ENCODE measurements at regions not wholly inside any gene's neighbourhood (a gene's known extent, or its start where the extent isn't known, plus 50 kb on each side); places are given as distances from the start of the nearest gene placed in this dataset.
"Not testable (repeated sequence)": the region's sequence is repeated elsewhere in the genome, so short reads cannot be mapped to it uniquely, and the experiment has no call there.

DNA sequence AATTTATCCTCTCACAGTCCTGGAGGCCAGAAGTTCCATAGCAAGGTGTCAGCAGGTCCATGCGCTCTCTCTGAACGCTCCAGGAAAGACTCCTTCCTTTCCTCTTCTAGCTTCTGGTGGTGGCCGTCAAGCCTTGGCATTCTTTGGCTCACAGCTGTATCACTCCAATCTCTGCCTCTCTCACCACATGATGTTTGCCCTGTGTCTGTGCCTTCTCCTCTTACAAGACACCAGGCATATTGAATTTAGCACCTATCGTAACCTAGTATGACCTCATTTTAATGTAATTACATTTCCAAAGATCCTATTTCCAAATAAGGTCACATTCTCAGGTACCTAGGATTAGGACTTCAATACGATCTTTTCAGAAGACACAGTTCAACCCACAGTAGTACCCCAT lies 428.5 kb downstream of the CD83 start:
- no peak for DNase-seq

DNA sequence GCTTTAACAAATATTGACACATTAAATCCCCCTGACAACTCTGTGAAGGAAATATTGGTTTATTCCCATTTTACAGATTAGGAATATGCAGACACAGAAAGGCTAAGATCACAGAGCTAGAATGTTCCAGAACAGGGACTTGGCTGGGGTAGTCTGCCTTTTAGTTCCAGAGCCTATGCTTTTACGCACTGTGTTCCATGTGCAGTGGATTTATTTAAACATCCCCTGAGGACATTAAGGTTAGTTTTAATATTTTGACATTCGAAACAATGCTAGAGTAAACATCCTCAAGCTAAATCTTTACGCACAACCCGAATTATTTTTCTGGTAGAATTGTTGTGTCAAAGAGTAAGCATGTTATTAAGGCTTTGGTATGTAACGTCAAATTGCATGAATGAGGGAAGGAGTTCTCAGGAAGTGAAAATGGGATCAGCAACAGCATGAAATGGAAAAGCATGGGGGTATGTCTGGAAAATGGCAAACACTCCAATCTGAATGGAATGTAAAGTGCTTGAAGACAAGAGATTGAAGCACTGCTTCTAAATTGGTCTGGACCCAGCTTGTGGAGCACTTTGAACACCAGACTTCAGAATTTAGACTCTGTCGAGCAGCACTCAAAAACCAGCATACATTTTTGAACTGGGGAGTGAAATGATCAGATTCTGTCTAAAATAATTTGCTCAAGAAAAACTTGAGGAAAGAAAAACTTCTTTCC lies 429.9 kb downstream of the CD83 start:
- DNase-seq: no peak

- no peak for DNase-seq
These were observed 431.8 kb downstream of the CD83 start for GRCh38 chr6:14549304-14549770.

- DNase-seq: no peak
These were observed 432.3 kb downstream of the CD83 start for GRCh38 chr6:14549871-14550270.

- DNase-seq: no peak
These were observed 432.8 kb downstream of the CD83 start for GRCh38 chr6:14550410-14550809.

GRCh38 chr6:14550822-14551221 lies 433.2 kb downstream of the CD83 start:
- no peak for DNase-seq

GRCh38 chr6:14551601-14552000 lies 434.0 kb downstream of the CD83 start:
- DNase-seq: not testable (repeated sequence)

GRCh38 chr6:14552891-14553290 lies 435.3 kb downstream of the CD83 start:
- DNase-seq: no peak

GRCh38 chr6:14553515-14553914 lies 435.9 kb downstream of the CD83 start:
- no peak for DNase-seq

DNA sequence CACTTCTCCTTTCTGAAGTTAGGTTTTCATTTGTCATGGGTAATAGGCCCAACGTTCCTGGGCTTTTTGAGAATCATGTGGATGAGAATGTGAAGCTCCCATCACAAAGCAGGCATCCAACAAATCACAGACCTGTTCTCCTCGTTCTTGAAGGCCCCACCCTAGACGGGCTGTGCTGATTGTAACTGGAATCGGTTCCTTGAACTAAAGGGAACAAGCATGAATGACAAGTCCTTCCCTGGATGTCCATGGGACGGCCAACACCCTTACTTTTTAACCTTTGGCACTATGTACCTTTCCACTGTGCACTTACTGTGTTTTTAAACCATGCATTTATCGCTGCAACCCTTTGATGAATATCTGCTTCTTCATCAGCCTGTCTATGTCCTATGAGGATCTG lies 438.2 kb downstream of the CD83 start:
- DNase-seq: no peak

DNA sequence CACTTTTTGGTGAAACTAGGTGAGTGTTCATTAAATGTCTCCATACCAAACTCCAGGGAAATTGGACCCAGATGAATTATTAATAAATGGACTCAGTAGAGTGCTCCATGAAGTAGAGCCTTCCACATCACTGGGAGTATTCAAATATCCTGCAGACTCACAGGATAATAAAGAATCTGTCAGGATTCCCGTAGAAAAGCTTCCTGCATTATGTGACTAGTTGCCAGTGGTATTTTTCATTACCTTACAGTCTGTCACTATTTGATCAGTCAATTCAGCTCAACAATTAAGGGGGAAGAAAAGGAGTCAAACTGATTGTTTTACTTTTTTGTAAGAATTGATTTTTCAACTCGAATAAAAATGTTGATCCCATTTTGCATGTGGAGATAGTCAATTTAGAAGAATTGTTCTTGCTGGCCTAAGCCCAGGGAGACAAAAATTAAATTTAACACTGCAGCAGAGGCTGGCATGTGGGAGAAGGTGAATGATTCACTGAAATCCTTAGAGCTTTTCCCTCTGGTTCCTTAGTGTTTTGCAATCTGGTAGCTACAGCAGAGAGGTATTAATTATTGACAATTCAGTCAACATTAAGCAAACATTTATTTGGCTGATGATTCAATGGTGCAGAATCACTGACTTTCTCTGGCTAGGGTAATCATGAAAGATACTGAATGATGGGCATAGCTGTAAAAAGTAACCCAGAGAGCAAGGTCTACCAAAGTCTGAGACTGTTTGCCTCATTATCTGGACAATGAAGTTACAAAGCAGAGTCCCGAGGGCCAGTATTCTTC lies 442.4 kb downstream of the CD83 start:
- DNase-seq: no peak

DNA sequence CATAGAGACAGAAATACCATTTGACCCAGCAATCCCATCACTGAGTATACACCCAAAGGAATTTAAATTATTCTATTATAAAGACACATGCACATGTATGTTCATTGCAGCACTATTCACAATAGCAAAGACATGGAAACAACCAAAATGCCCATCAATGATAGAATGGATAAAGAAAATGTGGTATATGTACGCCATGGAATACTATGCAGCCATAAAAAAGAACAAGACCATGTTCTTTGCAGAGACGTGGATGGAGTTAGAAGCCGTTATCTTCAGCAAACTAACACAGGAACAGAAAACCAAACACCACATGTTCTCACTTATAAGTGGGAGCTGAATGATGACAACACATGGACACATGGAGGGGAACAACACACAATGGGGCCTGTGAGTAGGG lies 444.0 kb downstream of the CD83 start:
- DNase-seq: not testable (repeated sequence)

DNA sequence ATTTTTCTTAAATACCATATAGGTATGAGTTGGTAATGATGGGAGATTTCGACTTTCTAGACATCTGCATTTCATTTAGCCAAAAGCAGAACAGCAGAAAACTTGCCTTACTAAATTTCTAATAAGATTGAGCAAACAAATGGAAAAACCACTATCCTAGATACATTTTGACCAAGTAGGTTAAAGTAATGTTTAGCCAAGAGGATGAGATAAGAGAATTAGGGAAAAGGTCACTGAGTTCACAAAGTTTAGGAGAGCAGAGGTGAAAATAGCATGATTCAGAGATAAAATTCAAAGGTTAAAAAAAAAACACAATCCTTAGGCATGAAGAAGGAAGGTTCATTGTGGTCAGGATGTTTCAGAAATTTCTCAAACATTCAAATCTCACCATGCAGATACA lies 450.3 kb downstream of the CD83 start:
- no peak for DNase-seq

- DNase-seq: no peak
These were observed 451.8 kb downstream of the CD83 start for GRCh38 chr6:14569394-14569793.

DNA sequence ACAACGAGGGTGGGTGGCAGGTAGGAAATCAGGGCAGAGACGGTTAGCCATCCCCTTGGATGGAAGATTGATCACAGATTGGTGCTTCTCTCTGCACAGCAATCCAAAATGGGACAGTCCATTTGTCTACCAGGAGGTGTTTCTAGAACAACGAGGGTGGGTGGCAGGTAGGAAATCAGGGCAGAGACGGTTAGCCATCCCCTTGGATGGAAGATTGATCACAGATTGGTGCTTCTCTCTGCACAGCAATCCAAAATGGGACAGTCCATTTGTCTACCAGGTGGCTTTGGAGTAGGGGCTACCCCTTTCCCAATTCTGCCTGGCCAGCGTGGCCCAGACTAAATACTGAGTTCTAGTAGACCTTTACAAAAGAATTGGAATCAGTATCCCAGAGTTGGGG lies 452.3 kb downstream of the CD83 start:
- not testable (repeated sequence) for DNase-seq

- no peak for DNase-seq
These were observed 453.4 kb downstream of the CD83 start for GRCh38 chr6:14571001-14571400.

GRCh38 chr6:14571746-14572145 lies 454.2 kb downstream of the CD83 start:
- DNase-seq: no peak

GRCh38 chr6:14573267-14573666 lies 455.7 kb downstream of the CD83 start:
- DNase-seq: no peak

- DNase-seq: no peak
These were observed 456.2 kb downstream of the CD83 start for GRCh38 chr6:14573703-14574290.

GRCh38 chr6:14575961-14576360 lies 458.4 kb downstream of the CD83 start:
- no peak for DNase-seq

GRCh38 chr6:14578994-14579393 lies 461.4 kb downstream of the CD83 start:
- no peak for DNase-seq

DNA sequence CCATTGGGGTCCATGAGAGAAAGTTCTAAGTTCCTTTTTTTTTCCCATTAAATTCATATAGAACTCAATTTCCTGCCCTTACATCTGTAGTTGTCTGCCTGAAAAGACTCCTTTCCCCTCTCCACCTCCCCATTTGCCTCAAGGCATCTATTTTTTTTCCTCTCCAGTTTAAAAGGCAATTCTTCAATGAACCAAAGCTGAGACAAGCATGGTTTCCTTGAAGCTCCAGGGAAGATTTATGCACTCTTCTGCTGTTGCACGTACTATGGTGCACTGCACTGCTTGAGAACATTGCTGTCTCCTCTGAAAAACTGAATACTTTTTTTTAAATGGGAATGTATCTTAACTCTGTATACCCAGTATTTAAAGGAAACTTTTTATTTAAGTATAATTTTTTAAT lies 465.2 kb downstream of the CD83 start:
- no peak for DNase-seq

DNA sequence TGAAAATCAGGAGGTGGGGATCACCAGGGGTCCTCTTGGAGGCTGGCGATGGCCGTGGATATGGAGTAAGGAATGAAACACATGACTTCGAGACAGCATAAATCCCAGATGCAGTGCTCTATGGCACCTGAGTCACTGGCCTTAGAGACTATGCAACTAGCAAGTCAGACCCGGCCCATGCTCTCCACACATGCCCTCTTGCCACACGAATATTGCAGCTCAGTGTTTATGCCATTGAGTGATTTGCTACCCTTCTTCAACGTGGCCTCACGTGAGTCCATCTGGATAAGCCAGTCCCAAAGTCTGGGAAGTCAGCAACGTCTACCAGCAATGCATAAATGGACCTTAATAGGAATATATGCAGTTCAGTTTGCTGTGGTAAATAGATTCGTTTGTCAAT lies 466.3 kb downstream of the CD83 start:
- no peak for DNase-seq

GRCh38 chr6:14584450-14584849 lies 466.9 kb downstream of the CD83 start:
- DNase-seq: no peak
